GM18505 (cell line): ENCODE measurements at regions not wholly inside any gene's neighbourhood (a gene's known extent, or its start where the extent isn't known, plus 50 kb on each side); places are given as distances from the start of the nearest gene placed in this dataset.

Source experiments
- ATAC-seq: cut with Tn5 transposase; IDR thresholded peaks from one replicate; pipeline ENCODE4 v1.9.1; 2021; ENCODE audit not compliant: unreplicated experiment
- POLR2A ChIP-seq: IDR thresholded peaks from 4 replicates; pipeline ENCODE4 v1.6.1; 2011; ENCODE audit warnings: borderline replicate concordance; ENCODE audit not compliant: insufficient read depth, insufficient read length; ENCODE audit errors: extremely low read depth

GRCh38 chr3:168540726-168541125, 445.0 kb upstream of the GOLIM4 start:
- no peak for ATAC-seq
- no peak for TF ChIP-seq POLR2A

GRCh38 chr3:168539909-168540308, 444.2 kb upstream of the GOLIM4 start:
- no peak for TF ChIP-seq POLR2A
- ATAC-seq: no peak

GRCh38 chr3:168534761-168535160, 439.0 kb upstream of the GOLIM4 start:
- no peak for TF ChIP-seq POLR2A
- ATAC-seq: no peak

- TF ChIP-seq POLR2A: no peak
- no peak for ATAC-seq
These were observed 437.9 kb upstream of the GOLIM4 start for GRCh38 chr3:168533600-168533999.

- no peak for TF ChIP-seq POLR2A
- ATAC-seq: no peak
These were observed 436.4 kb upstream of the GOLIM4 start for GRCh38 chr3:168532135-168532534.

- ATAC-seq: no peak
- no peak for TF ChIP-seq POLR2A
These were observed 435.4 kb upstream of the GOLIM4 start for GRCh38 chr3:168531116-168531515.

- ATAC-seq: no peak
- no peak for TF ChIP-seq POLR2A
These were observed 428.4 kb upstream of the GOLIM4 start for GRCh38 chr3:168524129-168524528.

GRCh38 chr3:168517249-168518071, 421.7 kb upstream of the GOLIM4 start:
- ATAC-seq: no peak
- TF ChIP-seq POLR2A: no peak

GRCh38 chr3:168514252-168514651, 418.5 kb upstream of the GOLIM4 start:
- TF ChIP-seq POLR2A: no peak
- no peak for ATAC-seq

GRCh38 chr3:168512802-168513201, 417.1 kb upstream of the GOLIM4 start:
- ATAC-seq: no peak

GRCh38 chr3:168511428-168512014, 415.8 kb upstream of the GOLIM4 start:
- ATAC-seq: no peak
- TF ChIP-seq POLR2A: no peak

More at GRCh38 chr3:168512802-168513201, 417.1 kb upstream of the GOLIM4 start:
- TF ChIP-seq POLR2A: no peak

- TF ChIP-seq POLR2A: no peak
These were observed 410.9 kb upstream of the GOLIM4 start for GRCh38 chr3:168506589-168506988.

GRCh38 chr3:168501570-168501969, 405.8 kb upstream of the GOLIM4 start:
- no peak for ATAC-seq
- no peak for TF ChIP-seq POLR2A

More at GRCh38 chr3:168506589-168506988, 410.9 kb upstream of the GOLIM4 start:
- ATAC-seq: no peak

- TF ChIP-seq POLR2A: no peak
These were observed 402.5 kb upstream of the GOLIM4 start for GRCh38 chr3:168498194-168498593.

More at GRCh38 chr3:168498194-168498593, 402.5 kb upstream of the GOLIM4 start:
- no peak for ATAC-seq
